ENCODE measurements at regions not wholly inside any gene's neighbourhood (a gene's known extent, or its start where the extent isn't known, plus 50 kb on each side); places are given as distances from the start of the nearest gene placed in this dataset.

GRCh38 chr9:129379181-129379836 lies 201.2 kb upstream of the IER5L start:
- TF ChIP-seq CTCF (conservative IDR thresholded peaks at IDR 0.05; ENCODE audit: low read depth, low read length) (no peak), EZH2 (IDR thresholded peaks at IDR 0.05; ENCODE audit: low read length, unreplicated experiment) (no peak)

All from PC-3 (cell line).